Calu3 (cell line): ENCODE measurements at regions not wholly inside any gene's neighbourhood (a gene's known extent, or its start where the extent isn't known, plus 50 kb on each side); places are given as distances from the start of the nearest gene placed in this dataset.
"Not testable (repeated sequence)": the region's sequence is repeated elsewhere in the genome, so short reads cannot be mapped to it uniquely, and the experiment has no call there.

Experiments used
- BruUV-seq: library from RNA; stranded (reverse); fragments of 400-500 nt; replicated peaks from 2 replicates; lab custom pipeline; 2021; lab: Mats Ljungman, UMichigan
- CTCF ChIA-PET: fragments of 300-600 bp; sonication (Branson Sonifier 250); formaldehyde crosslinking; loops from one replicate; lab custom pipeline; 2022; ENCODE audit warnings: antibody characterized with exemption; lab: Charles Lee
- DNase-seq: peaks from one replicate; pipeline ENCODE4 v3.0.0; 2022
- H3K27ac Mint-ChIP-seq: one replicate; pipeline ENCODE4 v1.8.0; 2022; ENCODE audit warnings: mixed read lengths; ENCODE audit not compliant: unreplicated experiment
- H3K27me3 Mint-ChIP-seq: one replicate; pipeline ENCODE4 v1.8.0; 2022; ENCODE audit warnings: mixed read lengths; ENCODE audit not compliant: unreplicated experiment
- H3K36me3 Mint-ChIP-seq: one replicate; pipeline ENCODE4 v1.8.0; 2022; ENCODE audit warnings: mild to moderate bottlenecking, moderate library complexity, mixed read lengths; ENCODE audit not compliant: insufficient read depth, unreplicated experiment
- H3K4me1 Mint-ChIP-seq: one replicate; pipeline ENCODE4 v1.8.0; 2022; ENCODE audit warnings: mild to moderate bottlenecking, low read depth, mixed read lengths; ENCODE audit not compliant: unreplicated experiment
- H3K4me3 Mint-ChIP-seq: one replicate; pipeline ENCODE4 v1.8.0; 2022; ENCODE audit warnings: mild to moderate bottlenecking, low read depth, moderate library complexity, mixed read lengths; ENCODE audit not compliant: unreplicated experiment
- H3K9me3 Mint-ChIP-seq: one replicate; pipeline ENCODE4 v1.8.0; 2022; ENCODE audit warnings: low read depth, mixed read lengths; ENCODE audit not compliant: unreplicated experiment
- CTCF ChIP-seq: fragments of 200-600 bp; IDR thresholded peaks from one replicate; pipeline ENCODE4 v1.8.0; 2022; ENCODE audit warnings: antibody characterized with exemption; ENCODE audit not compliant: unreplicated experiment
- intact Hi-C: fragments of 100-400 bp; cut with micrococcal nuclease; formaldehyde crosslinking; loops from one replicate; pipeline ENCODE4 v1.10.0; 2022; ENCODE audit not compliant: unreplicated experiment

GRCh38 chr4:19216476-19216875 lies 1035.2 kb upstream of the SLIT2 start:
- TF ChIP-seq CTCF, result no peak
- BruUV-seq, result no TSS peak
- no peak for DNase-seq
- no peak overlapping the region for H3K4me3 Mint-ChIP-seq
- CTCF ChIA-PET, result no interaction called here
- H3K4me1 Mint-ChIP-seq, result no peaks in the 10 kb centered on the region
- H3K27ac Mint-ChIP-seq, result no peak overlapping the region
- no peaks in the 10 kb centered on the region for H3K36me3 Mint-ChIP-seq
- no peaks in the 10 kb centered on the region for H3K9me3 Mint-ChIP-seq
- intact Hi-C loops, result no loop called here
- H3K27me3 Mint-ChIP-seq, result no peaks in the 10 kb centered on the region

DNA sequence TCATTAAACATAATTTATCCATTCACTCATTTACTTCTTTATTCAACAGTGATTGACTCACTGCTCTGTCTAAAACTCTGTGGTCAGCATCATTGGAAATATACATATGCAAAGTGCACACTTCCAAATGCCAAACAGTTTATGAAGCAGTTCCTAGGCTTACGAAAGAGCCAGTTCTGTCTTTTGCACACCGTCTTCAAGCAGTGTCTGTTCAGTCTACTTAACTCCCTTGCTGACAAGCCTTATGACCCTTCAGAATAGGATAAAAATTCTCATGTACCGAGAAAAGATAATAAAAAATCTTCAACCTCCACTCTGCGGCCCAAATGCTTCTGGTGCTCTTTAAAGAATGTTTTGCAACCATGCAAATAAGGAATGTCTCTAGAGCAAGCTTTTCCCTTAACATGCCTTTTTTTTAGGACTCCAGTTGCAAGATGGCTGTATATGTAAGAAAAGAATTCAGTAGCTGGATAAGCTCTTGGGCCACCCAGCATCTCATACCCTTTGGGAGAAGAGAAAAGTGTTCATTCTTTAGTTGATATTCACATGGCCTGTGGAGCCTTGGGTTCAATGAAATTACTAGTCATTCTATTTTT lies 1037.0 kb upstream of the SLIT2 start:
- intact Hi-C loops, result no loop called here
- Mint-ChIP-seq H3K4me3 (no peak overlapping the region), H3K27ac (no peak overlapping the region), H3K36me3 (no peaks in the 10 kb centered on the region), H3K9me3 (no peaks in the 10 kb centered on the region), H3K27me3 (no peaks in the 10 kb centered on the region), H3K4me1 (no peaks in the 10 kb centered on the region)
- CTCF ChIA-PET, result no interaction called here
- no peak for TF ChIP-seq CTCF
- no TSS peak for BruUV-seq
- no peak for DNase-seq

- intact Hi-C loops, result no loop called here
- Mint-ChIP-seq H3K27ac (no peak overlapping the region), H3K36me3 (no peaks in the 10 kb centered on the region), H3K4me1 (no peaks in the 10 kb centered on the region), H3K4me3 (no peak overlapping the region), H3K27me3 (no peaks in the 10 kb centered on the region), H3K9me3 (no peaks in the 10 kb centered on the region)
- no peak for DNase-seq
- TF ChIP-seq CTCF, result no peak
- no TSS peak for BruUV-seq
- CTCF ChIA-PET, result no interaction called here
These were observed 1038.3 kb upstream of the SLIT2 start for GRCh38 chr4:19213388-19213787.

- no peaks in the 10 kb centered on the region for H3K36me3 Mint-ChIP-seq
- DNase-seq, result no peak
- H3K4me1 Mint-ChIP-seq, result no peaks in the 10 kb centered on the region
- no peak for TF ChIP-seq CTCF
- intact Hi-C loops, result no loop called here
- no peak overlapping the region for H3K4me3 Mint-ChIP-seq
- CTCF ChIA-PET, result no interaction called here
- H3K27ac Mint-ChIP-seq, result no peak overlapping the region
- no peaks in the 10 kb centered on the region for H3K9me3 Mint-ChIP-seq
- no peaks in the 10 kb centered on the region for H3K27me3 Mint-ChIP-seq
- no TSS peak for BruUV-seq
These were observed 1045.9 kb upstream of the SLIT2 start for GRCh38 chr4:19205853-19206252.

DNA sequence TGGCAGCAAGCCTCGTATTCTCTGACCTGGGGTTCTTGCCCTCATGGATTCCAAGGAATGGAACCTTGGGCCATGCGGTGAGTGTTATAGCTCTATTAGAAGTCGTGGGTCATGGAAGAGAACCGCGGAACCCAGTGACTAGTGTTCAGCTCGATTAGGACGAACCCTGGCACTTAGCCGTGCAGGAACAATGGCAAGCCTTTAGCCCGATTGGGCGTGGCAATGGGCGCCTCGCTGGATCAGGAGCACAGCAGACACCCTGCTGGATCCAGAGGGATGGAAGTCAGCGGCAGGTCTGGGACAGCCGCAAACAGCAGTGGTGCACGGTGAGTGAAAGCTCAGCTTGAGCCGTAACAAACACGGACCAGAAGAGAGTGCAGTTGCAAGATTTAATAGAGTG lies 1053.9 kb upstream of the SLIT2 start:
- H3K36me3 Mint-ChIP-seq, result not testable (repeated sequence)

More for the DNA sequence above, 1053.9 kb upstream of the SLIT2 start:
- H3K27me3 Mint-ChIP-seq, H3K9me3 Mint-ChIP-seq, H3K27ac Mint-ChIP-seq, intact Hi-C loops, H3K4me3 Mint-ChIP-seq, DNase-seq, BruUV-seq, CTCF ChIA-PET: not testable (repeated sequence)
- peaks cover 27% of the 10 kb centered on the region for H3K4me1 Mint-ChIP-seq
